Gastroesophageal sphincter (tissue), 3 donors: ENCODE measurements at regions not wholly inside any gene's neighbourhood (a gene's known extent, or its start where the extent isn't known, plus 50 kb on each side); places are given as distances from the start of the nearest gene placed in this dataset.

Source experiments
- EP300 ChIP-seq: sonication (generic); formaldehyde crosslinking; IDR thresholded peaks from one replicate; pipeline ENCODE4 v1.6.1; 2017; ENCODE audit warnings: antibody characterized with exemption, mild to moderate bottlenecking
- POLR2A ChIP-seq, 2 donors: fragments of 450-650 bp; IDR thresholded peaks; one replicate each; pipeline ENCODE4 v1.6.1; 2017; ENCODE audit warnings: antibody characterized with exemption in 2 of 2, mild to moderate bottlenecking in 2 of 2, moderate library complexity in 1 of 2
- POLR2AphosphoS5 ChIP-seq: sonication (generic); formaldehyde crosslinking; IDR thresholded peaks from one replicate; pipeline ENCODE4 v1.6.1; 2017; ENCODE audit warnings: antibody characterized with exemption
- TF ChIP-seq, protein P1 (sequence below), 4 experiments: fragments of 200-600 bp in 2 of 4; fragments of 450-650 bp in 2 of 4; sonication (generic) in 1 of 4; IDR thresholded peaks; one replicate each; pipeline ENCODE4 v1.5.1; 2017 to 2019; ENCODE audit warnings: antibody characterized with exemption in 4 of 4, mild to moderate bottlenecking in 2 of 4, moderate library complexity in 2 of 4

- TF ChIP-seq POLR2A (IDR thresholded peaks at IDR 0.05) (no peak), POLR2AphosphoS5 (no peak), EP300 (no peak)
- TF ChIP-seq, protein P1, sequence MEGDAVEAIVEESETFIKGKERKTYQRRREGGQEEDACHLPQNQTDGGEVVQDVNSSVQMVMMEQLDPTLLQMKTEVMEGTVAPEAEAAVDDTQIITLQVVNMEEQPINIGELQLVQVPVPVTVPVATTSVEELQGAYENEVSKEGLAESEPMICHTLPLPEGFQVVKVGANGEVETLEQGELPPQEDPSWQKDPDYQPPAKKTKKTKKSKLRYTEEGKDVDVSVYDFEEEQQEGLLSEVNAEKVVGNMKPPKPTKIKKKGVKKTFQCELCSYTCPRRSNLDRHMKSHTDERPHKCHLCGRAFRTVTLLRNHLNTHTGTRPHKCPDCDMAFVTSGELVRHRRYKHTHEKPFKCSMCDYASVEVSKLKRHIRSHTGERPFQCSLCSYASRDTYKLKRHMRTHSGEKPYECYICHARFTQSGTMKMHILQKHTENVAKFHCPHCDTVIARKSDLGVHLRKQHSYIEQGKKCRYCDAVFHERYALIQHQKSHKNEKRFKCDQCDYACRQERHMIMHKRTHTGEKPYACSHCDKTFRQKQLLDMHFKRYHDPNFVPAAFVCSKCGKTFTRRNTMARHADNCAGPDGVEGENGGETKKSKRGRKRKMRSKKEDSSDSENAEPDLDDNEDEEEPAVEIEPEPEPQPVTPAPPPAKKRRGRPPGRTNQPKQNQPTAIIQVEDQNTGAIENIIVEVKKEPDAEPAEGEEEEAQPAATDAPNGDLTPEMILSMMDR (IDR thresholded peaks at IDR 0.05): no peak
Observed at GRCh38 chr18:2154278-2154677, 417.0 kb downstream of the METTL4 start.
